ENCODE measurements at regions not wholly inside any gene's neighbourhood (a gene's known extent, or its start where the extent isn't known, plus 50 kb on each side); places are given as distances from the start of the nearest gene placed in this dataset.

DNA sequence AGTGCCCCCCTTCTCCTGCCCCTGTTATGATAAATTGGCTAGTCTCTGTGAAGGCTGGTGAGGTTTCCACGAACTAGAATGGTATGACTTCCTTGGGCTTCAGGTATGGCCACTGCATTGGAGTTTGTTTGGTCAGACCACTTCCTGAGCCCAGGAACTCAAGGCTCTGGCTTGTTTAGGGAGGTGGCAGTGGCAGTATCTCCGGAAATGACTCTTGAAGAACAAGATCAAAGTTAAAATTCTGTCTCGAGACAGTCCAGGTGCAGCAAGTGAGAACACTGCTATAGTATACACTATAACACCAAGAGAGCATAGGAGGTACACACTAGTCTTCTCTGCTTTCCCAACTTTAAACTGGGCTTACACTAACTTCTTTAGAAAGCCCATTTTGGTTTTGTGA, 309.1 kb downstream of the KLF12 start:
- H3K27me3 Mint-ChIP-seq (ENCODE audit: insufficient read depth, unreplicated experiment), result no peaks in the 10 kb centered on the region
- no peaks in the 10 kb centered on the region for H3K9me3 Mint-ChIP-seq (ENCODE audit: unreplicated experiment)
- intact Hi-C loops (cut with micrococcal nuclease), result no loop called here
- H3K27ac Mint-ChIP-seq (ENCODE audit: low read depth, unreplicated experiment), result no peak overlapping the region
- BruUV-seq (replicated peaks), result no TSS peak
- H3K4me1 Mint-ChIP-seq (ENCODE audit: insufficient read depth, unreplicated experiment), result no peaks in the 10 kb centered on the region
- H3K4me3 Mint-ChIP-seq (ENCODE audit: unreplicated experiment), result no peak overlapping the region
- DNase-seq (ENCODE audit: unreplicated experiment), result no peak
- ChIA-PET POLR2A (no interaction called here), CTCF (interaction anchor here (0.6 to 2.0 kb wide), 5 partner anchors 11 to 1478 kb away, joined by 3 to 9 read pairs (median 3); no protein-coding TSS in a partner anchor)
- TF ChIP-seq, protein P1, sequence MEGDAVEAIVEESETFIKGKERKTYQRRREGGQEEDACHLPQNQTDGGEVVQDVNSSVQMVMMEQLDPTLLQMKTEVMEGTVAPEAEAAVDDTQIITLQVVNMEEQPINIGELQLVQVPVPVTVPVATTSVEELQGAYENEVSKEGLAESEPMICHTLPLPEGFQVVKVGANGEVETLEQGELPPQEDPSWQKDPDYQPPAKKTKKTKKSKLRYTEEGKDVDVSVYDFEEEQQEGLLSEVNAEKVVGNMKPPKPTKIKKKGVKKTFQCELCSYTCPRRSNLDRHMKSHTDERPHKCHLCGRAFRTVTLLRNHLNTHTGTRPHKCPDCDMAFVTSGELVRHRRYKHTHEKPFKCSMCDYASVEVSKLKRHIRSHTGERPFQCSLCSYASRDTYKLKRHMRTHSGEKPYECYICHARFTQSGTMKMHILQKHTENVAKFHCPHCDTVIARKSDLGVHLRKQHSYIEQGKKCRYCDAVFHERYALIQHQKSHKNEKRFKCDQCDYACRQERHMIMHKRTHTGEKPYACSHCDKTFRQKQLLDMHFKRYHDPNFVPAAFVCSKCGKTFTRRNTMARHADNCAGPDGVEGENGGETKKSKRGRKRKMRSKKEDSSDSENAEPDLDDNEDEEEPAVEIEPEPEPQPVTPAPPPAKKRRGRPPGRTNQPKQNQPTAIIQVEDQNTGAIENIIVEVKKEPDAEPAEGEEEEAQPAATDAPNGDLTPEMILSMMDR (IDR thresholded peaks at IDR 0.05; ENCODE audit: unreplicated experiment), result no peak
- no peaks in the 10 kb centered on the region for H3K36me3 Mint-ChIP-seq (ENCODE audit: insufficient read depth, unreplicated experiment)

DNA sequence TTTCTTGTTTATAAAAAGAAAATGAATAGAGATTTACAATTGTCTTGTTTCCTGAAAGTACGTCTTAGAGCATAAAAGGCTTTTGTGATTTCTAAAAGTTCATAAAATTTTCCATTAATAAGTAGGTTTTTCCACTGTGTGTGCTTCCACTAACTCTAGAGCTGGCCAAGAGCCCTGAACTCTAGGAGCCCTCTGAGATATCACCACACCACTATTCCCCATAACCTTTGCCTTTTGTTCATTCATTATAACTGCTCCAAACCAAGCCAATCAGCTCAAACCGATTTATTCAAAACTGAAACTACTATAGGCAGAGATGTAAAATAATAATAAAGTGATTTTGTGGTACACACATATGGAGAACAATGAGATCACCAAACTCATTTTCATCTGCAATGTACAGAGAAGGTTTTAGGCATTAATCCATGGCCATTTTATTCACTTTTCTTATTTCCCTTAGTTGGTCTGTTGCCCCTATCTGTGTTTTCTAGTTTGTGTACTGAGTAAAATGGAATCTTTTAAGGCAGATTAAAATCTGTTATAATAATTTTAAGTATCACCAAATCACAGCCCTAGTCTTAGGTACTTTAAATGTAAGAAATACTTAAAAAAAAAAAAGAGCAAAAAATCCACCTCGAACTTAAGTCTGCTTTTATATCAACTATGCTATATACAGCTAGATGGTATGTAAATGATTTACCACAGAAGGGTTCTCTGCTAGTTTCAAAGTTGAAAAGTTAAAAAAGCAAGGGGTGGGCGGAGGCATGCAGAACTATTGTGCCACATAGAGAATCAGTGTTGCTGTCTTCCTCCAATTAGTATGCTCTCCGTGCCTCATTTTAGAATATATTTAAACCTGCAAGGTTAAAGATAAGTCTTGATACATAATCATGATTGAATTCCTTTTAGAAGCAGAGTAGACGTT, 311.3 kb downstream of the KLF12 start:
- no peak for DNase-seq (ENCODE audit: unreplicated experiment)
- Mint-ChIP-seq H3K4me3 (ENCODE audit: unreplicated experiment) (no peak overlapping the region), H3K27me3 (ENCODE audit: insufficient read depth, unreplicated experiment) (no peaks in the 10 kb centered on the region), H3K4me1 (ENCODE audit: insufficient read depth, unreplicated experiment) (no peaks in the 10 kb centered on the region), H3K36me3 (ENCODE audit: insufficient read depth, unreplicated experiment) (no peaks in the 10 kb centered on the region), H3K9me3 (ENCODE audit: unreplicated experiment) (no peaks in the 10 kb centered on the region), H3K27ac (ENCODE audit: low read depth, unreplicated experiment) (no peak overlapping the region)
- intact Hi-C loops (cut with micrococcal nuclease), result no loop called here
- BruUV-seq (replicated peaks), result no TSS peak
- TF ChIP-seq, protein P1 (IDR thresholded peaks at IDR 0.05; ENCODE audit: unreplicated experiment), result no peak
- ChIA-PET POLR2A (no interaction called here), CTCF (interaction anchor here (0.6 to 1.0 kb wide), 2 partner anchors 11 to 150 kb away, joined by 3 read pairs; no protein-coding TSS in a partner anchor)

DNA sequence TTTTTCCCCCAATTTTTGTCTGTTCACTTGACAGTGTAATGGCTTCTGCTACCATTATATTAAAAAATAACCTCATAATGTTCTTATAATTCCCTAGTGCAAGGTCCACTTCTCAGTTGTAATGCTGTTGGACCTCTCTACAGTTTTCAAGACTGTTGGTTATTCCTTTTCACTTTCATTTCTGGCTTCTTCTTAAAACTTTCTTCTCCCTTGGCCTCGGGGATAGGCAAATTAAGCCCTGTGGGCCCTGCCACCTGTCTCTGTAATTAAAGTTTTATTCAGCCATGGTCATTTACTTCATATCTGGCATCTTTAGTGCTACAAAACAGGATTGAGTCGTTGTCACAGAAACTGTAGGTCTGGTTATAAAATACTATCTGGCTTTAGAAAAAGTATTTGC, 313.5 kb downstream of the KLF12 start:
- no peak overlapping the region for H3K27ac Mint-ChIP-seq (ENCODE audit: low read depth, unreplicated experiment)
- ChIA-PET POLR2A (no interaction called here), CTCF (interaction anchor here (0.8 kb wide), 1 partner anchor 12 kb away, joined by 3 read pairs; no protein-coding TSS in a partner anchor)
- no peaks in the 10 kb centered on the region for H3K36me3 Mint-ChIP-seq (ENCODE audit: insufficient read depth, unreplicated experiment)
- intact Hi-C loops (cut with micrococcal nuclease), result no loop called here
- H3K9me3 Mint-ChIP-seq (ENCODE audit: unreplicated experiment), result no peaks in the 10 kb centered on the region
- H3K4me1 Mint-ChIP-seq (ENCODE audit: insufficient read depth, unreplicated experiment), result no peaks in the 10 kb centered on the region
- BruUV-seq (replicated peaks), result no TSS peak
- H3K4me3 Mint-ChIP-seq (ENCODE audit: unreplicated experiment), result no peak overlapping the region
- DNase-seq (ENCODE audit: unreplicated experiment), result no peak
- TF ChIP-seq, protein P1 (IDR thresholded peaks at IDR 0.05; ENCODE audit: unreplicated experiment), result no peak
- no peaks in the 10 kb centered on the region for H3K27me3 Mint-ChIP-seq (ENCODE audit: insufficient read depth, unreplicated experiment)

DNA sequence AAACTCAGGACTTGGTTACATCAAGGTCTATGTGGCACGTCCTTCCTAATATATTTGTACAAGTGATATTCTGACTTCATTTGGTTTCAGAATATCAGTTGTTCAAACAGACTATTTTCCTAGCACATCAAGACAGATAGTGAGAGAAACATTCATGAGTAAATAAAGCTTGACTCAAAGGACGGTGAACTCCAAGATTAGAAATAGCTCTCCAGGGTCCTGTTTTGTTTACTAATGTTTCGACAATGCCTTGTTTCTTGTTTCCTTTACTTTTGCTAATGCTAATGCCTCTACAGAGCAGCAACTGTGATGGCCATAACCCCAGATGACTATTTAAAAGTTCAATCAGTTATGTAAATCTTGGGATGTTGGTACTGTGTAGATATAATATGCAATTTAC, 313.9 kb downstream of the KLF12 start:
- POLR2A ChIA-PET, result no interaction called here

More for the DNA sequence above, 313.9 kb downstream of the KLF12 start:
- TF ChIP-seq, protein P1 (IDR thresholded peaks at IDR 0.05; ENCODE audit: unreplicated experiment), result no peak
- no peak overlapping the region for H3K4me3 Mint-ChIP-seq (ENCODE audit: unreplicated experiment)
- no peaks in the 10 kb centered on the region for H3K4me1 Mint-ChIP-seq (ENCODE audit: insufficient read depth, unreplicated experiment)
- H3K36me3 Mint-ChIP-seq (ENCODE audit: insufficient read depth, unreplicated experiment), result no peaks in the 10 kb centered on the region
- CTCF ChIA-PET, result interaction anchor here (0.8 to 1.3 kb wide), 2 partner anchors 12 to 466 kb away, joined by 3 to 4 read pairs; no protein-coding TSS in a partner anchor
- H3K27me3 Mint-ChIP-seq (ENCODE audit: insufficient read depth, unreplicated experiment), result no peaks in the 10 kb centered on the region
- intact Hi-C loops (cut with micrococcal nuclease), result no loop called here
- no peak overlapping the region for H3K27ac Mint-ChIP-seq (ENCODE audit: low read depth, unreplicated experiment)
- H3K9me3 Mint-ChIP-seq (ENCODE audit: unreplicated experiment), result no peaks in the 10 kb centered on the region
- no peak for DNase-seq (ENCODE audit: unreplicated experiment)
- no TSS peak for BruUV-seq (replicated peaks)
